Loucy (cell line): ENCODE measurements at regions not wholly inside any gene's neighbourhood (a gene's known extent, or its start where the extent isn't known, plus 50 kb on each side); places are given as distances from the start of the nearest gene placed in this dataset.

Experiments
- CTCF ChIP-seq: fragments of 200-600 bp; sonication (generic); conservative IDR thresholded peaks from 2 replicates; pipeline ENCODE4 v1.5.1; 2014; ENCODE audit warnings: mild to moderate bottlenecking, antibody characterized with exemption, low read length
- EZH2phosphoT487 ChIP-seq: fragments of 200-600 bp; IDR thresholded peaks from 2 replicates; pipeline ENCODE4 v1.6.1; 2018; ENCODE audit warnings: antibody characterized with exemption, mild to moderate bottlenecking, moderate library complexity, borderline replicate concordance

GRCh38 chr7:88484551-88484950, 177.9 kb upstream of the STEAP4 start:
- no peak for TF ChIP-seq CTCF
- TF ChIP-seq EZH2phosphoT487: no peak
